GM18520 (cell line): ENCODE measurements at regions not wholly inside any gene's neighbourhood (a gene's known extent, or its start where the extent isn't known, plus 50 kb on each side); places are given as distances from the start of the nearest gene placed in this dataset.
"Not testable (repeated sequence)": the region's sequence is repeated elsewhere in the genome, so short reads cannot be mapped to it uniquely, and the experiment has no call there.

ENCODE experiments used
- ATAC-seq: cut with Tn5 transposase; IDR thresholded peaks from one replicate; pipeline ENCODE4 v1.9.1; 2021; ENCODE audit not compliant: unreplicated experiment

DNA sequence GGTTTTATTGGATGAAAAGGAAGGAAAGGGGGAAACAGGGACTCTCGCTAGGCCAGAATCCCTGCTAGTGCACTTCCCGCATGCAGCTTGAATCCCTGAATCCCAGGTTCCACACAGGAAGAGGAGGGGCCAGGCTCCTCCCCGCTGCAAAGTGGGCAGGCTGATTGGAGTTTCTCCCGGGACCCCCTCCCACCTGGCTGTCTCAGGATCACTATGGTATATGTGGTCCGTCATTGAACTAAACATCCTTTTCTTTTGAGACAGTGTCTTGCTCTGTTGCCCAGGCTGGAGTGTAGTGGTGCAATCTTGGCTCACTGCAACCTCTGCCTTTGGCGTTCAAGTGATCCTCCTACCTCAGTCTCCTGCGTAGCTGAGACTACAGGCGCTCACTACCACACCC lies 70.7 kb downstream of the FAM50B start:
- ATAC-seq, result no peak

DNA sequence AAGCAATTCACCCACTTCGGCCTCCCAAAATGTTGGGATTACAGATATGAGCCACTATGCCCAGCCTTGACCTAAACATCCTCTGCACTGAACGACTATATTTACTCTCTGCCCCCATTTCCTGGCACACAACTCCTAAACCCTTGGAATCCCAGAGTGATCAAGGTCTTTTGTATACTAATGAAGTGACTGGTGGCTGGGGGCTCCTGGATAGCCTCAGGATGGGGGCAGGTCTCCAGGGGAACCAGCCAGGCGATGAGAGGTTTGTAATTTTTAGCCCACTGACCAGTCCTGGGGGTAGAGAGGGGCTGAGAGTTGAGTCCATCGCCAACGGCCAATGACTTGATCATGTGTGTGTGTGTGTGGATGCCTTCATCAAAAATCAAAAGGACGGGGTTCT lies 71.1 kb downstream of the FAM50B start:
- no peak for ATAC-seq

DNA sequence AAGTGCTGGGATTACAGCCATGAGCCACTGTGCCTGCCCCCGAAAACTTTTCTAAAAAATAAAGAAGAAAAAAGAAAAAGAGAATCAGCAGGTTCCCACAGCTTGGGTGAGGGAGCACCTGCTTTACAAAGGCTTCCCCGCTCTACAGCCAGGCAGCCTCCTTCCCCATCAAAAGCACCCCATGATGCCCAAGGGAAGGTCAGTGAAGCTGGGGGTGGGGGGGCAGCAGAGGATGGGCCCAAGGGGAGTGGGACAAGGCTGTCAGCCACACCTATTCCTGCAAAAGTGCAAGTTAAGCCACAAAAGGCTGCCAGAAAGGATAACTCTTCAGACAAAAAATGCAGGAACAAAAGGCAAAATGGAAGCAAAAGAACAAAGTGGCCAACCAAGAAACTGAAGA lies 72.5 kb downstream of the FAM50B start:
- ATAC-seq, result no peak

DNA sequence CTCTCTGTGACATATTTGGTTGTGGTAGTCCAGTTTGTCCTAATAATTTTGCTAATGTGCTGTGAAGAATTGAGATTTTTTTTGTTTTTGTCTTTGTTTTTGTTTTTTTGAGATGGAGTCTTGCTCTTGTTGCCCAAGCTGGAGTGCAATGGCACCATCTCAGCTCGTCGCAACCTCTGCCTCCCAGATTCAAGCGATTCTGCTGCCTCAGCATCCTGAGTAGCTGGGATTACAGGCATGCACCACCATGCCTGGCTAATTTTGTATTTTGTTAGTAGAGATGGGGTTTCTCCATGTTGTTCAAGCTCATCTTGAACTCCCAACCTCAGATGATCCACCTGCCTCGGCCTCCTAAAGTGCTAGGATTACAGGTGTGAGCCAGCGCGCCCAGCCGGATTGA lies 73.4 kb downstream of the FAM50B start:
- not testable (repeated sequence) for ATAC-seq

DNA sequence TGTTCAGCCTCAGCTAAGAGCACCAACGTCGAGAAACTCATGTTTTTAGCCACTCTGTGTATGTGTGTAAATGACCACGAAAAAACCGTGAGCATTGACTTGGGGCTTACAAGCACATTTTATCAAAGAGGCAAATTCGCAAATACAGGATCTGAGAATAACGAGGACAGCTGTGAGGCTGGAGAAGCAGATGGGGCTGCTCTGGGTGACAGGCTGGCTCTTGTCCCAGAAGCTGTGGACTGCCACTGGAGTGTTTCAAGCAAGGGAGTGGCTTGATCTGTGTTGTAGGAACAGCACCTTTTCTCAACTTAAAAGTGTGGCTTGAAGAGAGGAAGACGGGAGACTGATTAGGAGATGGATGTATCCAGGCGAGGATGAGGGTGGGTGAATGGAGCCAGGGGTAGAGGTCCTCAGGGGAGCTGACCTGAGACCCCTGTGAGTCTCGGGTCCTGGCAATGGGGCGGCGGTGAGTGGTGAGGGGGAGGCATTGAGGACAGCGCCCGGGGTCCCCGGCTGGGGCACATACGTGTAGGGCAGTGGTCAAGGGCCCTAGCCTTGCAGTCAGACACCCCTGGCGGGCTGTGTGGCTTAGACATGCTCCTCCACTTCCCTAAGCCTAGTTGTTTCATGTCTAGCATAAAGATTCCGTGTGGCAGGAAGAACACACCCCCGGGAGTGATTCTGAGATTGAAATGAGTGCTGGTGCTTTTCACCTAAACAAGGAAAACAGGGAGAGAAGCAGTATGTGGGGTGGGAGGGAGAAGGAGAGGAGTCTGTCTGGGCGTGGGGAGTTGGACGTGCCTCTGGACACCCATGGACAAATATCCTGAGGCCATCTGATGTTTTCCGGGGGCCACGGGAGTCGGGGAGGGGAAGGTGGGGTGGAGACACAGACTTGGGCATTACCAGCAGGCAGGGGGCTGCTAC lies 76.3 kb downstream of the FAM50B start:
- ATAC-seq, result not testable (repeated sequence)

DNA sequence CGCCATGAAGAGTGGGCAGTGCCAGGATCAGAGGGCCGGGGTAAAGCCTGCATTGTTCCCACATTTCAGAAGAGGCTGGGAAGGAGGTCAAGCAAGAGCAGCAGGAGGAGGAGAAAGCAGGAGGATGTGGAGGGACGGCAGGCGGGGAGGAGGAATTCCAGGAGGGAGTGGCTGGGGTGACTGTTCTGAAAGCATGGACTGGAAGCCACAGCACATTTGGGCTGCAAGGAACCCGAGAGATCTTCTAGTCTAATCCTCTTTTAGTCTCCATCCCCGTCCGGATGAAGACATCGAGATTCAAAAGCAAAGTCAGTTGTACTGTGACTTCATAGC lies 76.9 kb downstream of the FAM50B start:
- ATAC-seq, result no peak

DNA sequence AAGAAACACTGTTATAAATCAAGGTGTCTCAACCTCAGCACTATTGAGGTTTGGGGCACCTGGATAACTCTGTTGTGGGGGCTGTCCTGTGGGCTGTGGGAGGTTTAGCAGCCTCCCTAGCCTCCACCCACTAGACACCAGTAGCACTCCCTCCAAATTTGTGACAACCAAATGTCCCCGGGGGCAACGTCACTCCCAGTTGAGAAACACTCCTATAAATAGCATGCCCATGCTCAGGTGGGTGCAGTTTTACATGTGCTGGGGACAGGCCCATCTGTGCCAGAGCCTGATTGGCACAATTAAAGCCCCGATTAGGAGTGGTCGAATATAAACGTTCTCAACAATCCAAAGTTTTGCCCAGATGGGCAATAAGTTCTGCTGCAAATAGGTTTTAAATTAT lies 78.9 kb downstream of the FAM50B start:
- no peak for ATAC-seq

DNA sequence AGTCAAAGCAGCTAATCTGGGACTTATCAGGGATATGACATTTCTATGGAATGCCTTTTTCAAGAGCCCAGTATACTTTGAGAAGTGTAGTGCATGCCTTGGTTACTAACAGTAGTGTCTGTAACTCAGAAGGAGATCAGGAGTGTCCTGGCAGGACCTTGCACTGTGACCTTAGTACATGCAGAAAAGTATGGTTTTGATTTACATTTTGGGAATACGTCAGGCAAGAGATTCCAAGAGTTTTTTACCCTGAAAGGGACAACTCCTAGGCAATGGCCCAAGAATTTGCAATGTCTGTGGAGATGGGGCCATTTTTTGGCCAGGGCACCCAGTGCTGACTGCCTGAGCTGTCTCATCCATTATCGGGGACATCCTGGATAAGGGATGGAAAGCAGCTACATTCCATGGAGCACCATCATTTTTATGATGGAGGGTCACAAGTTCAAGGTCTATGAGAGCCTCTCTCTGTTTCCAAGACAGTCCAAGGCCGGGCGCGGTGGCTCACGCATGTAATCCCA lies 80.2 kb downstream of the FAM50B start:
- no peak for ATAC-seq

DNA sequence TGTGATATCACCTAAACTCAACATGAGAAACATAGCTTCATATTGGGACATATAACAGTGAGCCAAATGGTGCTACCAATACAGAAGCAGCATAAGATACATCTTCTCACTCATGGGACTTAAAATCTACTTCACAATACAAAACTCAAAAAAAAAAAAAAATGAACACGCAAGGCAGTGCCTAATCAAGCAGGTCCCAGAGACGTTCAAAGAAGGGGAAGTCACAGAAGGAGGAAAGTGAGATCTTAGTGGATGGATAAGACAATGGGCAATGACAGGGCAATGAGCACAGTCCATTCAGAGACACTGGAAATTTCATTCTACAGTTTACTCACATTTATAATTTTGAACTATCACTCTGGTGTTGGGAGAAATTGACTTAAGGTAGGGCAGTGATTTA lies 88.3 kb downstream of the FAM50B start:
- ATAC-seq, result no peak

DNA sequence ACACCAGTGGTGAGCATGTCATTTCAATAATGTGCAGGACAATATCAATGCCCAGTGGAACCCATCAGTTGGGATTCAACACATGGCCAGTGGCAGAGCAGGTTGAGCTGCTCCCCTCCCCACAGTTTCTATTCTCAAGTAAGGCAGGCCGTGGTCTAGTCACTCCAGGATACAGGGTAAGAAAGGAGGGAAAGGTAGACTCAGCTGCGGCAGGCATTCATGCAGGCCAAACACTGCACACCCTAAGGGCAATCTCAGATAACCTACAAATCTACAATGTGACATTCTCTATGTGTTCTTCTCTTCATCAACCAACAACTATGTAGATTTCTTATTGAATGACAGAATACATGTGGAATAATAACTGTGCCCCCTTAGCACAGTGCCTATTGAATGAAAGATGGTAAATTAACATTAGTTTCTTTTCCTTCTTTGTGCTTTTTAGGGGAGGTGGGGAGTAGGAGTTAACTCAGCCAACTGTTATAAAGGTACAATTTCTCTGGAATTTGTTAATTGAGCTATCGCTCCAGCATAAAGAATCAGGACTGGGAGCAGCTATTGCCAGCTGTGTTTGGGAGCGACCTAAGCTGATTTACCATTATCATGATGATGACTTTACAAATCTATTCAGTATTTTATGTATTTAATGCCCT lies 89.7 kb downstream of the FAM50B start:
- ATAC-seq, result no peak

DNA sequence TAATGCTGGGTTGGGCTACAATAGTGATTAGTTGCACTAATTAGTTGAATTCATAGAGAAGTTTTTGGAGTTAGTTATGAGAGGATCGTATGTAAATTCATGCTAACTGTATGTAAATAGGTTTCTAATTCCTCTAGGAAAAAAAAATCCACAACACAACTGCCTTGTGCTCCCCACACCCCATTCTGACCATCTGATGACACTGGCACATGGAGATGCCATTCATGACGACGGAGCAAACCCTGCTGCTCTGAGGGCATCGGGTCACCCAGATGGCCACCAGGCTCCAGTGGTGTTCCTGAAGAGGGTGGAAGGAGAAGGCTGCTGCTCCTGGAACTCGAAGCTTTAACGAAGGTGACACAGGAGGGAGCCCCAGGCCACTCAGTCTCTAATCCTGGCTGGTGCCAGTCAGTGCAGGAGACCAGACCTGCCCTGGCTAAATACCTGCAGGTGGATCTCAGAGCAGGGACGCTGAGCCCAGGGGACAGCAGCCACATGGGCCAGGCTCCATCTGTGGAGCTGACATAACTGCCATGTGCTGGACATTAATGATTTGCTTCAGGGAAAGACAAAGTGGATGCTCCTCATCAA lies 90.3 kb downstream of the FAM50B start:
- ATAC-seq, result no peak

DNA sequence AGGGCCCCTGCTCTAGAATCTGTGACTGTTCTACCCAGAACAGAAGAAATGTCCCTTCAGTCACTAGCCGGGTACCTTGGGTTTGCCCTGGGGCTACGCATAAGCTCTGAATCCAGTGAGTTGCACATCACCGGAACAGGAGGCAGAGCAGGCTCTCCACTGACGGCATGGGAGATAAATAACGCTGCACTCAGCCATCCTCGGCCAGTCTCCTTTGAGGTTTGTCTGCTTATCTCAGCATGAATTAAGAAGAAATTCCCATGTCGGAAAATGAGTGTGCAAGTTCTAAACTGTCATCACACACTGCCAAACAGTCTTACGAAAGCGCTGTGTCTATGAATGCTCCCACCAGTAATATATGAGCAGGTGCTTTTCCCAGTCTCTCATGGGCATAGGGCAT lies 90.8 kb downstream of the FAM50B start:
- ATAC-seq, result no peak

DNA sequence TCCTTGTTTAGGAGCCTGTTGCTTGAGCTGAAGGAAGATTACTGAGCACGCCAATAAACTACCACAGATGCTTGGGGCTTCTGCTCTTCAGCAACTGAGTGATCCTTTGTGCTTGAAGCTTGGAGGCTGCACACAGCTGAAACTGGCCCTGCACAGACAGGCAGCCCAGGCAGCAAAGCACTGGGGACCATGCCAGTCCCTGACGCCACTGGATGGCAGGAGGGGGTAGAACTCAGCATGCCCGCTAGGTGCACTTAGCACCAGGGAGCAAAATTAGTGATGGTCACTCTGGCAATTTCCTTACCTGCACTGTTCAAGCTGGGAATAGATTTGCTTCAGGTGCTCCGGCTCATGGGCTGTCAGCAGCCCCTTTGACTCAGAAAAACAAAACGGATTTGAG lies 91.5 kb downstream of the FAM50B start:
- no peak for ATAC-seq

DNA sequence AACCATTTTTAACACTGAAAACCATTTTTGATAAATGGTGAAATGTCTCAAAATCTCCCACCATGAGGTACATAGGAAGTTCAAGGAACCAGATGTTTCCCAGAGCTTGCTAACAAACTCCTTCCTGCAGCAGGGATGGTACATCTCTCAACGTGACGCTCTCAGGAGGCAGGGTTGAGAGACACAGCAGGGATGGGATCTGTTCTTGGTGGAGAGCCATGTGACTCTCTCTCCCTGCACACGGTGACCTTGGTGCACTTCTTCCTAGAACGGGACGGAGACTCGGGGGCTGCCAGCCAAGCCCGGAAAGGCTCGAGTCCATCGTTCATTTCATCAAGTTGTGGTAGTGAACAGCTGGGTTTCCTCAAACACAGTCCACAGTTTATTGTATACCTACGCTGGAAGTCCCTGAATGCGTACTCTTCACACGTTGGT lies 94.2 kb downstream of the FAM50B start:
- ATAC-seq, result no peak

DNA sequence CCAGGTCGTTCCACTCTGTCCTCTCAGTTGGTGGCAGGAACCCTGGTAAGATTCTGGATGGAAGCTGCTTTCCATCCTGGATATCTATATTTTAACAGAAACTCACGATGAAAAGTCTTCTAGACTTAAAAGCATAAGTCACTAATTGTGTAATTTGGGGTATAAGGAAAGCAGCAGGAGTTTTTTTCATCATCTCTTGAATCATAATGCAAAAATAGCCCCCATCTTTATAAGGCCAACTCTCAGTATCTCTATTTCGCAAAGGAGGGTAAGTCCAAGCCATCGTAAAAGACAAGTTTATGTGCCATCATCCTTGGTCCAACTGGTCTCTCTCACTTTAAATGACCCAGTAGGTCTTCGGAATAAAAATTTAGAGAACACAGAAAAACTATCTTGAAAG lies 95.1 kb downstream of the FAM50B start:
- ATAC-seq, result no peak

DNA sequence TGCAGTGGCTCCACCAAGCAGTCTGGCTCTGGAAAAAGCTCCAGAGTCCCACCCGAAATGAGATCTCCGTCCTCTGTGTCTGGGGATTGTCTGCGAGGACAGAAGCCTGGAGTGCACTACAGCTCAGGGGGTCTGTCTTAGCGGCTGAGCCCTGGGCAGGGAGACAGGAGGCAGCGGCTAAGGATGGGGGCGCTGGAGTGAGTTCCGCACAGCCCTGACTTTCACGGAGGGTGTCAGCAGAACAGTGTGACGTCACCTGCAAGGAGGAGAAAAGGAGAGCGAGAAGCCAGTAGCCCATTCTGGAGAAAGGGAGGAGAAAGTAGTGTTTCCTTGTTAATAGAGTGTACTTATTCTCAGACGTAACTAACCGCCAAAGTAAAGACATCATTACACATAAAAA lies 97.6 kb downstream of the FAM50B start:
- no peak for ATAC-seq

DNA sequence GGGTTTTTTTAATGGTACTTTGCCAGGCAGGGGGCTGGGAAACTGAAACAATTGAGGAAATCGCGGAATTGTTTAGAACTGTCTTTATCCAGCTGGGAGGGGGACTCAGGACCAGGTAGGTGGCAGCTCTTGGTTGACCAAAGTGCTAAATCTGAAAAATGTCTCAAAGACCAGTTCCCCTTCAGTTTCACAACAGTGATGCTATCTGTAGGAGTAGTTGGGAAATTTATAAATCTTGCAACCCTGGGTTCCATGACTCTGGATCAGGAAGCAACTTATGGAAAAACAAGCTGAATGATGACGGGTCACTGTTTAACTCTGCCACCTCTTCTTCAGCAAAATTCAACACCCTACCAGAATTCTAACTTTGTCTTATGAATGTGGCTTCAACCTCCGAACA lies 99.7 kb downstream of the FAM50B start:
- no peak for ATAC-seq

DNA sequence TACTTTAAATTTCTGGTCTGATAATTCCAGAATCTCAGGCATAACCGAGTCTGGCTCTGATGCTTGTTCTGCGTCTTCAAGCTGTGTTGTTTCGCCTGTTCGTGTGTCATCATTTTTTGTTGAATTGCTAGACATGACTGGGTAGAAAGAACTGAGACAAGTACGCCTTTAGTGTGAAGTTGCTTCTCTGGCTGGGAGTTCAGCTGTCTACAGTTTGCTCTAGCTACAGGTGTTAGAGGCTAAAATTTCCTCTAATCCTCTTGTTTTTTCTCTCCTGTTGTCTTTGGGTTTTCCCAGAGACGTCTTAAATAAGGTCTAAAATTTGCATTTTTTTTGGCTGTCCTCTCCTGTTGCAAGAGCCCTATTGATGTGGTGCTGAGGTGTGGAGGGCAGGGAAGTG lies 100.3 kb downstream of the FAM50B start:
- ATAC-seq, result no peak

DNA sequence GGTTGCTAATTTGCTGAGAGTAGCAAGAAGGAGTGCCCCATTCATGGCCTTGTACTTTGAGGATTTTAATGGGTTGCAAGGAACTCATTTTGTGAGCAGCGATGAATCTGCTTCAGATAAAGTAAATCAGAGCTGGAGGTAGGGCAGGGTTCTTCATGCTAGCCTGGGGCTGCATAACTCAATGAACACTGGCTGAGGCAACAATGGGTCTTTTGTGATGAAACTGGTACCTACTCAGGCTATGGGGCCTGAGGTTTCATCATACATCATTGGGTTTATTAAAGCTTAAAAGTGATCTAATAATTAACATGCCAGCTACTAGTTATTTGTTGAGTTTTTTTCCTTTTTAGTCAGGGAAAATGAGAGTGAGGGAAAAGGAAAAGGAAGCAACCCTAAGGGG lies 106.9 kb downstream of the FAM50B start:
- no peak for ATAC-seq

DNA sequence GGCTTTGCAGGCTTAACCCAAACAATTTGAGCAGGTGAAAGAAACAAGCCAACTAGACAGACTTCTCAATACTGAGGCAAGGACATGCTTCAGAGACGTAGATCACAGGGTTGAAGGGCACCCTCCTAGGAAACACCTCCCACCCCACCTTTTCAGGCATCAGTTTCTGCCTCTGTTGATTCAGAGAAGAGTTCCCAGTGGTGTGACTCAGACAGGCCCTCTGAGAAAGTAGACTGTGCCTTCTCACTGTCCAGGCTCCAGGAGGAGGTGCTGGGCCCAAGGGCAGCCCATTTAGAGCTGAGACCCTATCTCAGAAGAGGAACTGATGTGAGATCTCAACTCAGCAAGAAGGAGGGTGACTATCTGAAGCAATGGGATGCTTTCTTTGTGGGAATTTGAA lies 108.1 kb downstream of the FAM50B start:
- no peak for ATAC-seq

DNA sequence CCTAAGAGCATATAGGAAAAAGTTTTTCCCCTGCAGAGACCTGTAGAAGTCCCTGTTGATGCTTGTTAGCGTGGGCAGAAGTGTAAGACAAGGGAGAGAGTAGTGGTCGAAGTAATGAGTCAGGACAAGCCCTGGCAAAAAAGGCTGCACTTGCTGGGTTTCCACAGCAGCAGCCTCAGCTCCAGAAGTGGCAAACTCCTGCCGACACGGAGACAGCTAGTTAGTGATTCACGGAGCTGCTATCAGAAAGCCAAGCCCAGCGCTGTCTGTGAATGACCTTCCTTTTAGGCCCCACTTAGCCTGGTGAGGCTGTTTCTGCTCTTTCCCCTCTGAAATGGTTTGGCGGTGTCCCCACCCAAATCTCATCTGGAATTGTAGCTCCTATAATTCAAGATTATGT lies 109.1 kb downstream of the FAM50B start:
- no peak for ATAC-seq

DNA sequence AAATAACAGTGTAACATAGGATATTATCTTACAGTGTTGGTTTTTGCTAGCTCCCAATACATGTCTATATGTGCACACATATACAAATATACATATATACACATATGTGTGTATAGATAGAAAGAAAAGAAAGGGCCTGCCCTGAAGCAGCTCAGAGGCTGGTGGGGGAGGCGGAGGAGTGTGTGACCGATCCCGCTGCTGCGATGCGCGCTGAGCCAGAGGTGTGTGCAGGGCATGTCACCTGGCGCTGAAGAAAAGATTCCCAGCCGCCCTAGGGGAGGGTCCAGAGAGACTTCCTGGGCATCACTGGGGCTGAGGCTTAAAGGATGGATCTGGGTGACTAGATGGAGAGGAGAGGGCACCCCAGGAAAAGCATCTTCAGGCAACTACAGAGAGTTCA lies 110.2 kb downstream of the FAM50B start:
- no peak for ATAC-seq
